ENCODE measurements at regions not wholly inside any gene's neighbourhood (a gene's known extent, or its start where the extent isn't known, plus 50 kb on each side); places are given as distances from the start of the nearest gene placed in this dataset.
"Not testable (repeated sequence)": the region's sequence is repeated elsewhere in the genome, so short reads cannot be mapped to it uniquely, and the experiment has no call there.

GRCh38 chr5:106254784-106255183, 1416.0 kb downstream of the EFNA5 start:
- Mint-ChIP-seq H3K36me3 (no peaks in the 10 kb centered on the region), H3K27ac (no peak overlapping the region), H3K9me3 (peaks cover 3 to 11% of the 10 kb centered on the region in 2 donors)
- DNase-seq (ENCODE audit: low spot score in 2 of 2), result no peak
- no peak for ATAC-seq

GRCh38 chr5:106246044-106246745, 1424.5 kb downstream of the EFNA5 start:
- H3K9me3 Mint-ChIP-seq, result peaks cover 10 to 15% of the 10 kb centered on the region in 2 donors
- H3K27ac Mint-ChIP-seq; H3K36me3 Mint-ChIP-seq; DNase-seq (ENCODE audit: low spot score in 2 of 2); ATAC-seq: not testable (repeated sequence)

- DNase-seq (ENCODE audit: low spot score in 2 of 2) (no peak), ATAC-seq (no peak)
- H3K27ac Mint-ChIP-seq, result no peak overlapping the region
- H3K36me3 Mint-ChIP-seq, result peaks cover 0 to 5% of the 10 kb centered on the region in 2 donors
- peaks cover 3 to 11% of the 10 kb centered on the region in 2 donors for H3K9me3 Mint-ChIP-seq
These were observed 1429.3 kb downstream of the EFNA5 start for GRCh38 chr5:106241409-106241808.

- H3K9me3 Mint-ChIP-seq, result peaks cover 6 to 18% of the 10 kb centered on the region in 2 donors
- no peak for DNase-seq (ENCODE audit: low spot score in 2 of 2)
- no peak for ATAC-seq
- H3K27ac Mint-ChIP-seq, result no peak overlapping the region
- H3K36me3 Mint-ChIP-seq, result no peaks in the 10 kb centered on the region
These were observed 1464.7 kb downstream of the EFNA5 start for GRCh38 chr5:106205916-106206571.

GRCh38 chr5:106202035-106202434, 1468.7 kb downstream of the EFNA5 start:
- no peak for ATAC-seq
- H3K27ac Mint-ChIP-seq, result no peak overlapping the region
- H3K36me3 Mint-ChIP-seq, result no peaks in the 10 kb centered on the region
- peaks cover 6 to 9% of the 10 kb centered on the region in 2 donors for H3K9me3 Mint-ChIP-seq
- DNase-seq (ENCODE audit: low spot score in 2 of 2), result no peak

GRCh38 chr5:106200971-106201370, 1469.8 kb downstream of the EFNA5 start:
- DNase-seq (ENCODE audit: low spot score in 2 of 2) (no peak), ATAC-seq (no peak)
- Mint-ChIP-seq H3K9me3 (peaks cover 9 to 11% of the 10 kb centered on the region in 2 donors), H3K36me3 (no peaks in the 10 kb centered on the region), H3K27ac (no peak overlapping the region)

DNA sequence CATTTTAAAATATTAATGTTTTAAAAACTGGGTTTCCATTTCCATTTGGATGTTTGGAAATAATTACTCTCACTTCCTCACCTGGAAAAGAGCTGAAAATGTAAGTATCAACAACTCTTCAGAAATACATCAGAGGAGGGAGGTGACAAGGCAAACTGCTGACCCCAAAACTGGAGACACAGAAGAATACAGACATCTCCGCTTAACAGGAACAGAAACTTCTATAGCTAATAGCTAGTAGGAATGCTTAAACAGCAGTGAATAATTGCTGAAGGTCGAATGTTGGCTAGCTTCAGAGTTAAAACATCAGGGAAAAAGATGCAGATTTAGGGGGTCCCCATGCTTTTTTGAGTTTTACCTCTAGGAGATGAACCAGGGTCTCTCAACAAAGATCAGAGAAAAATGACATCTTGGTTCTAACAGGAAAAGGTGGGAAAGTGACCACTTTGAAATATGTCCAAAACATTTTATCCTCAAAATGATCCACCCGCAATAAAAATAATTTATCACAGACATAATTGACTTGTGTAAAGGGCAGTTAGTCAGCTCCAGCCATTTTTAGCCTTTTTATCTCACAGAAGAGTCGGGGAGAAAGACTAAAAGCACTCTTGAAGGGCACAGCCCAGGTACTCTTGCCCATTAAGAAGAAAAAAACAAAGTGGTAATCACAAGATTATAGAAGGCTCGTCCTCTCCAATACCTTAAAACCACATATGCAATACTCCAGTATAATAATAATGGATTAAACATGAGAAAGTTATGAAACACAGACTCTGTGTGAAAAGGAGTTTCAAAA, 1474.9 kb downstream of the EFNA5 start:
- peaks cover 4 to 7% of the 10 kb centered on the region in 2 donors for H3K9me3 Mint-ChIP-seq
- H3K27ac Mint-ChIP-seq, result no peak overlapping the region
- no peak for ATAC-seq
- no peak for DNase-seq (ENCODE audit: low spot score in 2 of 2)
- no peaks in the 10 kb centered on the region for H3K36me3 Mint-ChIP-seq

- Mint-ChIP-seq H3K36me3 (no peaks in the 10 kb centered on the region), H3K27ac (no peak overlapping the region), H3K9me3 (peaks cover 0 to 7% of the 10 kb centered on the region in 2 donors)
- DNase-seq (ENCODE audit: low spot score in 2 of 2) (no peak), ATAC-seq (no peak)
These were observed 1481.5 kb downstream of the EFNA5 start for GRCh38 chr5:106189121-106189809.

DNA sequence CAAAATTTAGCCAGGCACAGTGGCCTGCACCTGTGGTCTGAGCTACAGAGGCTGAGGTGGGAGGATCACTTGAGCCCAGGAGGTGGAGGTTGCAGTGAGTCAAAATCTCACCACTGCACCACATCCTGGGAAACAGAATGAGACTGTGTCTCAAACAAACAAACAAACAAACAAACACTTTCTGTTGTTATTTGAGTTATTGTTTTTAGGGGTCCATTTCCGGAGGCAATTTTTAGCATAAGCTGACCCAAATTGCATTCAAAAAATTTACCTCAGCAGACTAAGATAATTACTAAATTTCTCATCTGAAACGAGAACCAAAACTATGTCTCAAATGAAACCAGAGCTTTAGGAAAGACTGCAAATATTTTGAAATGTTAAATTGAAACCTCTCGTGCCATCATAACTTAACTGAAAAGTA, 1485.1 kb downstream of the EFNA5 start:
- Mint-ChIP-seq H3K9me3 (peaks cover 0 to 10% of the 10 kb centered on the region in 2 donors), H3K27ac (no peak overlapping the region), H3K36me3 (no peaks in the 10 kb centered on the region)
- ATAC-seq (no peak), DNase-seq (ENCODE audit: low spot score in 2 of 2) (no peak)

DNA sequence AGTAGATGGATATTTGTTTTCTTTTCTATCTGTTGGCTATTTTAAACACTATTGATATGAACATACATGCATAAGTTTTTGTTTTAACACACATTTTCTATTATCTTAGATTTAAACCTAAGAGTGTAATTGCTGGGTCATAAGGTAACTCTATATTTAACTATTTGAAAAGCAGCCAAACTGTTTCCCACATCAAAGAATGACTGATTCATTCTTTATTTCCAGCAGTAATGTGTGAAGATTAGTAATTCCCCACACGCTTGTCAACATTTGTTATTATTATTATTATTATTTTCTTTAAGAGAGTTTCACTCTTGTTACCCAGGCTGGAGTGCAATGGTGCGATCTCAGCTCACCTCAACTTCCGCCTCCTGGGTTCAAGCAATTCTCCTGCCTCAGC, 1495.8 kb downstream of the EFNA5 start:
- no peak for DNase-seq (ENCODE audit: low spot score in 2 of 2)
- no peak overlapping the region for H3K27ac Mint-ChIP-seq
- peaks cover 0 to 4% of the 10 kb centered on the region in 2 donors for H3K36me3 Mint-ChIP-seq
- peaks cover 11 to 14% of the 10 kb centered on the region in 2 donors for H3K9me3 Mint-ChIP-seq
- ATAC-seq, result no peak

GRCh38 chr5:106172681-106173532, 1497.8 kb downstream of the EFNA5 start:
- peaks cover 0 to 4% of the 10 kb centered on the region in 2 donors for H3K36me3 Mint-ChIP-seq
- no peak overlapping the region for H3K27ac Mint-ChIP-seq
- ATAC-seq (no peak), DNase-seq (ENCODE audit: low spot score in 2 of 2) (no peak)
- peaks cover 14% of the 10 kb centered on the region in 2 donors for H3K9me3 Mint-ChIP-seq

DNA sequence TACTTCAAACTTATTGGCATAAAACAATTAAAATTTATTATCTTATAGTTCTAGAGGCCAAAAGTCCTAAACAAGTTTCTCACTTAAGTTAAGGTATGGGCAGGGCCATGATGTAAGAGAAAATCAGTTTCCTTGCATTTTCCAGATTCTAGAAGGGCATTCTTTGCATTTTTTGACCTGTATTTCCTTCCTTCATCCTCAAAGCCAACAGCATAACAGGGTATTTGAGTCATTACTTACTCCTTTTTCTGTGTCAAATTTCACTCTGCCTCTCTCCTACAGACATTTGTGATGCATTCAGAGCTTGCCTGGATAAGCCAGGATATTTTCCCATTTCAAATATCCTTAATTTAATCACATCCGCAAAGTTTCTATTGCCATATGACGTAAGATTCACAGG, 1499.0 kb downstream of the EFNA5 start:
- Mint-ChIP-seq H3K9me3 (peaks cover 9 to 10% of the 10 kb centered on the region in 2 donors), H3K27ac (no peak overlapping the region), H3K36me3 (no peaks in the 10 kb centered on the region)
- DNase-seq (ENCODE audit: low spot score in 2 of 2), result no peak
- no peak for ATAC-seq

DNA sequence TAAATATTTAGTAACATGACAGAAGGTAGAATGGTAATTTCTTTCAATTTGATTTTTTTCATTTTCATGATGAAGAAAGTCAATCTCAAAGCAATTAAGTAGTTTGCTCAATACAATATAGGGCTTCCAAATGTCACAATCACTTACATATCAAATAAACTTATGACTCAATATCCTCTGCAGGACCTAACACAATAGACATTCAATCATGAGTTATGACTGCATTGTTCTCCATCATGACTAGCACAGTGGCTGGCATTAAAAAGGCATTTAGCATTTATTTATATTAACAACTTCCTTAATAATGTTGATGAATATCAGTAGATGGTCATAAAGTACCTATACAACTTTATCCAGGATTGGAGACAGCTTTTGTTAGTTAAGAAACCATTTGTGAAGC, 1499.6 kb downstream of the EFNA5 start:
- peaks cover 14% of the 10 kb centered on the region in 2 donors for H3K9me3 Mint-ChIP-seq
- no peak overlapping the region for H3K27ac Mint-ChIP-seq
- H3K36me3 Mint-ChIP-seq, result no peaks in the 10 kb centered on the region
- ATAC-seq (no peak), DNase-seq (ENCODE audit: low spot score in 2 of 2) (no peak)

- Mint-ChIP-seq H3K36me3 (no peaks in the 10 kb centered on the region), H3K9me3 (peaks cover 4 to 12% of the 10 kb centered on the region in 2 donors), H3K27ac (no peak overlapping the region)
- no peak for ATAC-seq
- DNase-seq (ENCODE audit: low spot score in 2 of 2), result no peak
These were observed 1503.0 kb downstream of the EFNA5 start for GRCh38 chr5:106167766-106168165.

GRCh38 chr5:106163233-106163632, 1507.5 kb downstream of the EFNA5 start:
- no peaks in the 10 kb centered on the region for H3K36me3 Mint-ChIP-seq
- no peak for ATAC-seq

DNA sequence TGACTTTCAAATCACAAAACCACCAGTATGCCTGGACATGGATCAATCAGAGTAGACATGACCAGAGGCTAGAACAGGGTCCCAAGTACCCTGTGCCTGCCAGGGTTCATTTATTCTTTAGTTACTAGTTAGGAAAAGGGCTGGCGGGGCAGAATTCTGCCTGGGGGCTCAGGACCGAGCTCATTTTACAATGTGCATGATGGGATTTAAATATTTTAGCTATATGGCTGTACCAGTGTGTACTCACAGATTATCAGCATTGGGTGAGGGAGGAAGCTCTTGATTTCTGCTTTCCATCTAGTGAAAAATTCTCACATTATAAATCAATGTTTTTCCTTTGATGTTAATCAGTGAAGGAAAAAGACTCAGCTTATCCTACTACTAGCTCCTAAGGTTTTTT, 1511.1 kb downstream of the EFNA5 start:
- H3K36me3 Mint-ChIP-seq, result peaks cover 0 to 6% of the 10 kb centered on the region in 2 donors
- DNase-seq (ENCODE audit: low spot score in 2 of 2) (no peak), ATAC-seq (no peak)
- no peak overlapping the region for H3K27ac Mint-ChIP-seq
- H3K9me3 Mint-ChIP-seq, result peaks cover 4% of the 10 kb centered on the region in 2 donors

More at GRCh38 chr5:106163233-106163632, 1507.5 kb downstream of the EFNA5 start:
- DNase-seq (ENCODE audit: low spot score in 2 of 2), result no peak
- Mint-ChIP-seq H3K9me3 (peaks cover 4 to 11% of the 10 kb centered on the region in 2 donors), H3K27ac (no peak overlapping the region)

Measured in activated naive CD4-positive, alpha-beta T cell treated with anti-CD3 and anti-CD28 coated beads, Interleukin-2, amount 50 U/mL, for 72 hours (primary cell).